Transverse colon (tissue), 4 donors: ENCODE measurements at regions not wholly inside any gene's neighbourhood (a gene's known extent, or its start where the extent isn't known, plus 50 kb on each side); places are given as distances from the start of the nearest gene placed in this dataset.

Experiments used
- DNase-seq: peaks from one replicate; pipeline ENCODE4 v3.0.0-alpha.2; 2019
- H3K27ac ChIP-seq, 4 donors: fragments of 200-600 bp; sonication (generic); 2 replicates each; pipeline ENCODE4 v1.5.1; 2016 to 2018; ENCODE audit warnings: inconsistent platforms in 4 of 4
- H3K27me3 ChIP-seq: fragments of 200-600 bp; sonication (generic); 2 replicates; pipeline ENCODE4 v1.5.1; 2017; ENCODE audit warnings: inconsistent platforms
- H3K36me3 ChIP-seq, 4 donors: fragments of 200-600 bp; sonication (generic); 2 replicates each; pipeline ENCODE4 v1.5.1; 2017 to 2019; ENCODE audit warnings: inconsistent platforms in 4 of 4
- H3K4me1 ChIP-seq, 4 donors: fragments of 200-600 bp; sonication (generic); 2 replicates each; pipeline ENCODE4 v1.5.1; 2017 to 2020; ENCODE audit warnings: inconsistent platforms in 4 of 4
- H3K4me3 ChIP-seq, 4 donors: fragments of 200-600 bp; sonication (generic); 1 replicate in 1 of 4; 2 replicates in 3 of 4; pipeline versions ENCODE4 v1.5.1 to v1.6.1; 2017 to 2019; ENCODE audit warnings: inconsistent platforms in 4 of 4
- H3K9me3 ChIP-seq, 2 donors: fragments of 200-600 bp; sonication (generic); 2 replicates each; pipeline ENCODE4 v1.5.1; 2017 to 2019; ENCODE audit warnings: inconsistent platforms in 2 of 2
- EP300 ChIP-seq: sonication (generic); formaldehyde crosslinking; IDR thresholded peaks from one replicate; pipeline ENCODE4 v1.6.1; 2017; ENCODE audit warnings: antibody characterized with exemption, low read depth
- POLR2A ChIP-seq: fragments of 450-650 bp; IDR thresholded peaks from one replicate; pipeline ENCODE4 v1.6.1; 2016; ENCODE audit warnings: antibody characterized with exemption, mild to moderate bottlenecking, moderate library complexity
- POLR2AphosphoS5 ChIP-seq, 3 donors: sonication (generic); formaldehyde crosslinking; IDR thresholded peaks; one replicate each; pipeline ENCODE4 v1.6.1; 2016; ENCODE audit warnings: antibody characterized with exemption in 3 of 3
- WGBS, 2 donors: methylation state at CpG; one replicate each; pipeline ENCODE4 v1.1.5; 2018; ENCODE audit warnings: low coverage in 1 of 2; 5-methylcytosine and 5-hydroxymethylcytosine counted together
- in situ Hi-C, 4 donors: fragments of 200-750 bp; cut with MboI; loops; one replicate each; pipeline versions ENCODE4 v1.15.0 to v1.15.1; 2017; ENCODE audit warnings: low sequenced_read_pairs in 3 of 4, low pct_ligation_motif_present in 1 of 4, low pct_unique_long_range_greater_than_20kb in 1 of 4
- intact Hi-C: fragments of 100-400 bp; cut with DNase I; formaldehyde crosslinking; loops from one replicate; pipeline ENCODE4 v1.15.1; 2023; ENCODE audit warnings: low total_unique reads
- TF ChIP-seq, protein P1 (sequence below), 5 experiments: fragments of 200-600 bp in 3 of 5; fragments of 450-650 bp in 2 of 5; sonication (generic) in 3 of 5; IDR thresholded peaks; 1 replicate in 2 of 5; 2 replicates in 3 of 5; pipeline ENCODE4 v1.5.1; 2016 to 2017; ENCODE audit warnings: antibody characterized with exemption in 5 of 5, inconsistent platforms in 3 of 5, mild to moderate bottlenecking in 2 of 5, moderate library complexity in 1 of 5

- intact Hi-C loops, result no loop called here
- Histone ChIP-seq H3K27ac (no peak overlapping the region), H3K4me1 (peaks cover 0 to 9% (median 0%) of the 10 kb centered on the region in 4 donors), H3K36me3 (no peaks in the 10 kb centered on the region), H3K9me3 (no peaks in the 10 kb centered on the region), H3K27me3 (no peaks in the 10 kb centered on the region), H3K4me3 (no peak overlapping the region)
- TF ChIP-seq, protein P1, sequence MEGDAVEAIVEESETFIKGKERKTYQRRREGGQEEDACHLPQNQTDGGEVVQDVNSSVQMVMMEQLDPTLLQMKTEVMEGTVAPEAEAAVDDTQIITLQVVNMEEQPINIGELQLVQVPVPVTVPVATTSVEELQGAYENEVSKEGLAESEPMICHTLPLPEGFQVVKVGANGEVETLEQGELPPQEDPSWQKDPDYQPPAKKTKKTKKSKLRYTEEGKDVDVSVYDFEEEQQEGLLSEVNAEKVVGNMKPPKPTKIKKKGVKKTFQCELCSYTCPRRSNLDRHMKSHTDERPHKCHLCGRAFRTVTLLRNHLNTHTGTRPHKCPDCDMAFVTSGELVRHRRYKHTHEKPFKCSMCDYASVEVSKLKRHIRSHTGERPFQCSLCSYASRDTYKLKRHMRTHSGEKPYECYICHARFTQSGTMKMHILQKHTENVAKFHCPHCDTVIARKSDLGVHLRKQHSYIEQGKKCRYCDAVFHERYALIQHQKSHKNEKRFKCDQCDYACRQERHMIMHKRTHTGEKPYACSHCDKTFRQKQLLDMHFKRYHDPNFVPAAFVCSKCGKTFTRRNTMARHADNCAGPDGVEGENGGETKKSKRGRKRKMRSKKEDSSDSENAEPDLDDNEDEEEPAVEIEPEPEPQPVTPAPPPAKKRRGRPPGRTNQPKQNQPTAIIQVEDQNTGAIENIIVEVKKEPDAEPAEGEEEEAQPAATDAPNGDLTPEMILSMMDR (IDR thresholded peaks at IDR 0.05), result no peak
- no peak for TF ChIP-seq POLR2A
- no peak for TF ChIP-seq POLR2AphosphoS5 (IDR thresholded peaks at IDR 0.05)
- in situ Hi-C loops, result no loop called here
- 65 to 74% methylated on average over 2 to 6 of the region's 6 CpGs for WGBS, 2 donors
- DNase-seq, result no peak
Observed at GRCh38 chr22:48318173-48318572, 1509.5 kb downstream of the BRD1 start.

- no peak for DNase-seq
- in situ Hi-C loops (no loop called here), intact Hi-C loops (no loop called here)
- no peak for TF ChIP-seq POLR2A
- TF ChIP-seq, protein P1 (IDR thresholded peaks at IDR 0.05), result no peak
- TF ChIP-seq EP300, result no peak
- no peak for TF ChIP-seq POLR2AphosphoS5 (IDR thresholded peaks at IDR 0.05)
- Histone ChIP-seq H3K9me3 (no peaks in the 10 kb centered on the region), H3K4me1 (peaks cover 0 to 9% (median 0%) of the 10 kb centered on the region in 4 donors), H3K4me3 (no peak overlapping the region), H3K36me3 (no peaks in the 10 kb centered on the region), H3K27me3 (no peaks in the 10 kb centered on the region), H3K27ac (no peak overlapping the region)
- 80% methylated on average over 18 of the region's 19 CpGs; no CpG with 5 or more reads in 1 of the 2 donors for WGBS, 2 donors
Observed at GRCh38 chr22:48316257-48317250, 1511.1 kb downstream of the BRD1 start.

- no peaks in the 10 kb centered on the region for H3K27me3 ChIP-seq
- intact Hi-C loops, result no loop called here
- peaks cover 0 to under 1% (median 0%) of the 10 kb centered on the region in 4 donors for H3K4me1 ChIP-seq
- H3K27ac ChIP-seq, result no peak overlapping the region
- H3K4me3 ChIP-seq, result no peak overlapping the region
- WGBS, 2 donors, result 90% methylated on average over 23 of the region's 23 CpGs; no CpG with 5 or more reads in 1 of the 2 donors
- no peaks in the 10 kb centered on the region for H3K36me3 ChIP-seq
- H3K9me3 ChIP-seq, result no peaks in the 10 kb centered on the region
- TF ChIP-seq EP300 (no peak), POLR2A (no peak), POLR2AphosphoS5 (IDR thresholded peaks at IDR 0.05) (no peak)
- TF ChIP-seq, protein P1 (IDR thresholded peaks at IDR 0.05), result no peak
- DNase-seq, result no peak
- in situ Hi-C loops, result no loop called here
Observed at GRCh38 chr22:48315439-48316256, 1512.0 kb downstream of the BRD1 start.

DNA sequence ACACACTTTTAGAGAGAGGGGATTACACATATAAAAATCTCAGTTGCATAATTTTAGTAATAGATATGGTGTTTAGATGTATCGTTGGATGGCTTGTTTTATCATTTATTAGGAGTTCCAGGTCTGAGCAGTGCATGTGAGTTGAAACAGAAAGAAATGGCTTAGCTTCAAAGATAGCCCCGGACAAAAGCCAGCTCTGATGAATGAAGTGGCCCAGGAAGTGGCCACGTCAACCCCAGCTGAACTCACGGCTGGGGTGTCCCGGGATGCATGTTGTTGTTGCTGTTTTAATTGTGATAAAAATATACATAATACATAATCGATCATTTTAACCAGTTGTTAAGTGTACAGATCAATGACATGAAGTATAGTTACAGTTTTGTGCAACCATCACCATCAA, 1513.6 kb downstream of the BRD1 start:
- Histone ChIP-seq H3K36me3 (no peaks in the 10 kb centered on the region), H3K9me3 (no peaks in the 10 kb centered on the region), H3K27me3 (no peaks in the 10 kb centered on the region), H3K27ac (no peak overlapping the region), H3K4me3 (no peak overlapping the region), H3K4me1 (no peaks in the 10 kb centered on the region)
- TF ChIP-seq POLR2AphosphoS5 (IDR thresholded peaks at IDR 0.05) (no peak), EP300 (no peak), POLR2A (no peak)
- TF ChIP-seq, protein P1 (IDR thresholded peaks at IDR 0.05), result no peak
- intact Hi-C loops (no loop called here), in situ Hi-C loops (no loop called here)
- no peak for DNase-seq
- 28 to 66% methylated on average over 5 to 6 of the region's 6 CpGs for WGBS, 2 donors
